ENCODE measurements at regions not wholly inside any gene's neighbourhood (a gene's known extent, or its start where the extent isn't known, plus 50 kb on each side); places are given as distances from the start of the nearest gene placed in this dataset.
"Not testable (repeated sequence)": the region's sequence is repeated elsewhere in the genome, so short reads cannot be mapped to it uniquely, and the experiment has no call there.

DNA sequence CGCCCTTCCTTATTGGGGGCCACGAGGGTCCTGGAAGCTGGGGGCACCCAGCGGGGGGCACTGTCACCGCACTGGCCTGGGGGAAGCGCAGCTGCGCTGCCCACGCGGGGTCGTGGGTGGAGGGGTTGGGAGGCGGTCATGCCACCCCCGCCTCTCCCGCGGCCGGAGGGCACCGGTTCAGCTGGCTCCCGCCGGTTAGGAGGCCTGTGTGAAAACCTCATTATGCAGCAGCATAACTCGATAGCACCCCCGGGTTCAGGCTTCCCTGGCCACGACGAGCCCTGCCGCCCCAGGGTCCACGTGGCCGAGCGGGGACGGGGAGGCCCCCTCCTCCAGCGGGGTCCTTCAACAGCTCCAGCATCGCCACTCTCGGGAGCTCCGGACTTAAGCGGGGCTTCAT is 91.2 kb upstream of the ERCC6L2 start:
- DNase-seq (ENCODE audit: low spot score), result no peak

DNA sequence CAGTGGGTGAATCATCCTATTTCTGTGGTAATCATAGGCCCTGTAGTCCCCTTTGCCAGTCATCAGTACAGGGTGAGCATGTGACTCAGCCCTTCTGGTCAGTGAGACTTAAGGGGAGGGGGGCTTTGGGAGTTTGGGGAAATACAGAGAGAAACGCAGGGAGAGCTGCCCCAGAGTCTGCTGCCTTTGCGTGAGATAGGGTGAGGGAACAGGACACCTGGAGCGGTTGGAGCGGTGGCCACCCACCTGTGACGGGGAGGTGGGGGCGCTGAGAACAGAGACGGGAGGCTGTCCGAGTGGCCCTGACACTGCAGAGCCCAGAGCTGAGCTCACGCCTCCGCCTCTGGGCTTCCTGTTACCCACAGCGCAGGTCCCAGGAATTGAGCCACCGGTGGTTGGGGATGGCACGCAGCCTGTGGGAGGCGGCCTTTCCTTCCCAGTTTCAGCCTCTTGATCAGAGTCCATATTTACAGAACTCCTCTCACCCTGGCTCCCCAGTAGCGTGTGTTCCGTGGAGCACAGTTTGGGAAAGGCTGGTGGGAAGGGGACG is 92.0 kb upstream of the ERCC6L2 start:
- DNase-seq (ENCODE audit: low spot score), result peak; percentile 58

DNA sequence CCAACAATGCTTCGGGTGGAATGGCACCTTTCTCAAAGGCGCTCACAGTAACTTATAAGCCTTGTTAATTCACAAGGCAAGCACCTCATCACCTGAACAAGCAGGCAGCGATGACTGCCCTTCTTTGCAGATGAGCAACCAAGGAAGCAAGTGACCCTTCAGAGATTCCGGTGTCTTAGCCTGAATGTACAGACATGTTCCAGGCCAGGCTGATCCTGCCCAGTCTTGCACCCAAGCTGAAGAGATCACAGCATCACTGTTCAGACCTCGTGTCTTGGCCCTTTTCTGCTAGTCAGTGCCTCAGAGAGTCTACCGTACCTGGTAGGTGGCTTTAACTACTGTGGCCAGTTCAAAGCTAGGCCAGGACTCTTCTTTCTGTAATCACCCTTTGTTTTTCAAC is 94.7 kb upstream of the ERCC6L2 start:
- no peak for DNase-seq (ENCODE audit: low spot score)

DNA sequence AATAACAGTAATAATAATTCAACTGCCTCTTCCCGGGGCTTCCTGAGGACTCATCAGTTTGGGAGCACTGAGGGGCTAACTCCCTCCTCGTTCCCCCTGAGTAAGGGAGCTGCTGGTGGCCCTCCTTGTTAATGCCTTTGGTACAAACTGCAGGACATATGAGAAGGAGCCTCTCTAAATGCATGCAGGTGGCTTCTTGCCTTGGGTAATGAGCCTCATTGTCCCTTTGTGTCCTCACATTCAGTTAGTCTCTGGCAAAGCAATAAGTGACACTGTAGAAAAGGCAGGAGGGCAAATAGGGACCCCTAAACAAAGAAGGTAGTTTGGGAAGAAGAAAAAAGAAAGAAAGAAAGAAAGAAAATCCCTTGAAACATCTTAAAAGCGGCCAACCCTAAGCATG is 95.4 kb upstream of the ERCC6L2 start:
- no peak for DNase-seq (ENCODE audit: low spot score)

DNA sequence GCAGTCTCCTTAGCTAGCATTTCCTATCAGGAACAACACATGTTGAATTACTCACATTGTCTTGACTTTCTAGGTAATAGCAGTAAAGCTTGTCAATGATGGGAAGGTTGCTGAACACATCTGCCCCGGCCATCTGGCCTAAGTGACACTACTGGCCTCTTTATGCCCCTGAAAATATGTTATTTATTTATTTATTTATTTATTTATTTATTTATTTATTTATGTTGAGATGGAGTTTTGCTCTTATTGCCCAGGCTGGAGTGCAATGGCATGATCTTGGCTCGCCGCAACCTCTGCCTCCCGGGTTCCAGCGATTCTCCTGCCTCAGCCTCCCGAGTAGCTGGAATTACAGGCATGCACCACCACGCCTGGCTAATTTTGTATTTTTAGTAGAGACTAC is 95.9 kb upstream of the ERCC6L2 start:
- not testable (repeated sequence) for DNase-seq (ENCODE audit: low spot score)

DNA sequence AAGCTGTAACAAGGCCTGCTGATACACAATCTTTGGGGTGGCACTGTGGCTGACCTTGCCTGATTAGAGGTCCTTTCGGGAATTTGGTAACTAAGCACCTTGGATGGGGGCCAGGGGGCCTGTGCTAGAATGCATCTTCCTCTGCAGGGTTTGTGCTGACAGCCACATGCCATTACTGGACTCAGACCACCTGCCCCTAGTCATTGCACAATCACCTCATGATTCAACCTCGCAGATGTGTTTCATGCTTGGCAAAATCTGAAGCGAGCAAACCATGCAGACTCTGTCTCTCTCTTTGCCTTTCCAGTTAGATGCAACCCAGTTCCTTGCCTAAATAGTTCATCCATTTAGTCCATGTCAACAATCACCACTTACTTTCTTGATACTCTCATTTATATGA is 96.5 kb upstream of the ERCC6L2 start:
- peak; percentile 79 for DNase-seq (ENCODE audit: low spot score)

DNA sequence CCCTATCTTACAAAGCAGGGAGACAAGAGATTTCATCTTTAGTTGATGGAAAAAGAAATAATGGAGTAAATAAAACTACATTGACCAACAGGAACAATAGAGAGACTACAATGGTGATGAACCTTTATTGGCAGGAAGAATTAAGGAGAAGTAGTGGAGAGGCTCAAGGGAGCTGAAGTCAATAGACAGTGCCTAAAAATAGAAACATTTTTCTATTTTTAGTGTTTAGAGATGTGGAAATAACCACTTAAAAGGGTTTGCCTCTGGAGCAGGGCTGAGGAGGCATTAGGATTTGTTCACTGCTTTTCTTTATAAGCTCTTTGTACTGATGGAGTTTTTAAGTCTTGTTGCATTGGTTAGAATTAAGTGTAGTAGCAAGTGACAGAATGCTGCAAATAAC is 98.4 kb upstream of the ERCC6L2 start:
- DNase-seq (ENCODE audit: low spot score), result no peak

DNA sequence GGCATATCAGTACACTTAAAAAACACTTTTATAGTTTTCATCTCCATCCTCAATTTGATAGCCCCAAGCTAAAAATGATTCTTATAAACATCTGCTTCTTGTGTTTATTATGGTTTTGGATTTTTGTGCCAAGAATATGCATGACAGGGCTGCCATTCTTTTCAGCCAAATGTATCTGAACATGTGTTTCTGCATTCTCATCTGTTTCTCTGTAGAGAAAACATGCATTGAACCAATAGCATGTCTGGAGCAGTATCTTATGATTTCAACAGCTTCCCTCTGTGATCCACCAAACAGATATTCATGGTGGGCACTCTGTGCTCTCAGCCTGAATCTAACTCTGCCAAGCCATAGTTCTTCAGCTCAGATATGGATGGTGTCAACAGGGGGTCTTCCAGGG is 99.3 kb upstream of the ERCC6L2 start:
- no peak for DNase-seq (ENCODE audit: low spot score)

DNA sequence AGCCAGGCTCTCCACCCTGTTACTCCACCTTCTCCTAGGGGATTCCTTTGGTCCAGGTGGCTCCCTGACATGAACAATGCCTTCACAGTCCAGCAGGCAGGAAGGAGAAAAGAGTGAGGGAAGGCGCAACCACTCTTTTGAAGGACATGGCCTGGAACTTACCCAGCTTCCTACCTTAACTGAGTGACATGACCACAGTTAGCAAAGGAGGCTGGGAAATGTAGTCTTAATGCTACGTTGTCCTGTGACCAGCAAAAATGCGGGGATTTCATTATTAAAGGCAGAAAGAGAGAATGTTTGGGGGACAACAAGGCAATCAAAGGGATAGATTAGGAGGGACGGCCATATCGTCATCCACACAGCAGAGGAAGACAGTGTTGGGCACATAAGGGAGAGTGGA is 100.3 kb upstream of the ERCC6L2 start:
- no peak for DNase-seq (ENCODE audit: low spot score)

DNA sequence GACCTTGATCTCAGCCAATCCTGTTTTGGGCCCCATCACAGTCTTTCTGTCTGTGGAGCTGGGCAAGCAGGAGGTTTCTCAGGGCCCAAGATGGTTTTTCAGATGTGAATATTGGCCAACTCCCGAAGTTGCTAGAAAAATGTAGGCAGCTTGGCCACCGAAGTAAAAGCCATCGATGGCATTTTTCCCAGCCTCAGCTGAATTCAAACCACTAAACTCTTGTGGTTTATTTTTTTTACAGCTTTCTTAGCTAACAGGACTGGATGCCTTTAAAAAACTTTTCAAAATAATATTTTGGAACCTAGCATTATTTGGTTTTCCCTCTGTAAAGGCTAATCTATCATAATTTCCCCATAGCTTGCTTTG is 102.5 kb upstream of the ERCC6L2 start:
- DNase-seq (ENCODE audit: low spot score), result no peak

DNA sequence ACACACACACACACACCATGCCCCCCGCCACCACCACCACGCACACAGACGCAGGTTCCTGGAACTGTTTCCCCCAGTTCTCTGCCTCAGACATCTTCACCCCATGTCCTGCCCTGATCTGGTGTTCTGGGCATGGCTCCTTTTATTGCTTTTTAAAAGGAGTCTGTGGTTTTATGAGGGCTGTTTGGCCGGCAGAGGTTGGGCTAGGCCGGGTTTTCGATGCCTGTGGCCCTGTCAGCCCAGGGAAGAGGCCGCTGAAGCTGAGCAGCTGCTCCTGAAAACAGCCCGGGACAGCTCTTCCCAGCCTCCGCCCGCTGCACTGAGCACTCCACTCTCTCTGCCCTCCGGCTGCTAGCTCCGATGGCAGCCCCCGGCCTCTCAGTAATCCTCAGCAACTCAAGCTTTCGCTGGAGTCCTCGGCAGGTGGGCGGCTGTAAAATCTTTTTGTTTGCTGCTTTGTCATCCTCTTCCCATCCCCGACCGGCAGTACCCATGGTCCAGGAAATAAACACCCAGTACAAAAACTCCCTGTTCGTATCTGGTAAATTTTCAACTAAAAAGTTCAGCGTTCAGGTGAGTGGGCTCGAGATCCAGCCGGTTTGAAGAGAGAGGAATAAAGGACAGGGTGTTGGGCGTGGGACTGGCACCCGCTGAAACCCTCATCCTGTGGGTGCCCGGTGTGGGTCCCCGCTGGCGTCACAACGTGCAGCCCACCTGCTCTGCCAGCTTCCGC is 103.0 kb upstream of the ERCC6L2 start:
- peak; percentile 46 for DNase-seq (ENCODE audit: low spot score)

DNA sequence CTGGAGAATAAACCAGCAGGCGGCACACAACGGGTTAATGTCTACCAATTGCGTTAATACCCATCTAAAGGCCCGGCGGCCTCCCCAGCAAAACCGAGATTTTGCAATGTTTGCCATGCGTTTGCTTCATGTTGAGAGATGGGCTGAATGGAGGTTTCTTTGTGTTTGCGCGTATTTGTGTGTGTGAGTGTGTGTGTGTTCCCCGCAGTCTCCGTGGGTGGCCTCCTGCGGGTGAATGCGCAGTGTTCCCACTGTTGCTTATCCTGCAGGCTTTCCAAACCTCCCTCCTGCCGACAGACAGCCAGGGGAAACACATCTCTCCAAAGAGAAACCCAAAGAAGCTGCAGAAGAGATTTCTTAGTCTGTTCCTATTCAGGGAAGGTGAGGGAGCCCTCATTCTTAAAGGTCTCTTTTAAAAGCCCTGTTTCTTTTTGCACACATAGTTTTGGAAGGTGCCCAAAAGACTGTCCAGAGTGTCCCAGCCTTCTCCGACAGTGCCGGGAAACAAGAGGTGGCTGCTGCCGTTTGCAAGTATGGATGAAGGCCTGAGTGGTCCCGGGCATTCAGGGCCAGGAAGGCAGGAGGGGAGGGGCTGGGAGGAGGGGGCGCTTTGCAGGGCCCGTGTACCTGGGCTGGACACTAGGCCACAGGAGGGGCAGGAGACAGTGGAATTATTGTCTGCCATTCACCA is 103.8 kb upstream of the ERCC6L2 start:
- no peak for DNase-seq (ENCODE audit: low spot score)

DNA sequence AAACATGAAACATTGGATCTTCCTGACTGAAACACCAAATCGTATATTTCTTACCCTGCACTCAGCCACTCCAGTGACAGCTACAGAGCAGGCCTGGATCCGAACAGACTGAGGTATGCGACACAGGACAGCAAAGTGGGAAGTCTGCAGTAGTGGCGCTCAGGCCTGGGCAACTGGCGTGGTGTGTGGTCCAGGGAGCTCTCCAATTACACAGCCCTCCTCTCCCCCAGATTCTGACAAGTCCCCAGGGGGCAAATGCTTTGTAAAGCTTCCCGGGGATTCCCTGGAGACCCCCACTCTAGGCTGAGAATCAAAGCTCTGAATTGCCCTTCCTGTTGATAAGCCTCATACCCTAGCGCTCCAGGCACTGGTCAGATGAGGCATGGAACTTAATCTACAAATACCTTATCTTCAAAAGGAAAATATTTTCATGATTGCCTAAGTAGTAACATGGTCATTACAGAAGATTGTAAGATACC is 104.8 kb upstream of the ERCC6L2 start:
- DNase-seq (ENCODE audit: low spot score), result no peak

DNA sequence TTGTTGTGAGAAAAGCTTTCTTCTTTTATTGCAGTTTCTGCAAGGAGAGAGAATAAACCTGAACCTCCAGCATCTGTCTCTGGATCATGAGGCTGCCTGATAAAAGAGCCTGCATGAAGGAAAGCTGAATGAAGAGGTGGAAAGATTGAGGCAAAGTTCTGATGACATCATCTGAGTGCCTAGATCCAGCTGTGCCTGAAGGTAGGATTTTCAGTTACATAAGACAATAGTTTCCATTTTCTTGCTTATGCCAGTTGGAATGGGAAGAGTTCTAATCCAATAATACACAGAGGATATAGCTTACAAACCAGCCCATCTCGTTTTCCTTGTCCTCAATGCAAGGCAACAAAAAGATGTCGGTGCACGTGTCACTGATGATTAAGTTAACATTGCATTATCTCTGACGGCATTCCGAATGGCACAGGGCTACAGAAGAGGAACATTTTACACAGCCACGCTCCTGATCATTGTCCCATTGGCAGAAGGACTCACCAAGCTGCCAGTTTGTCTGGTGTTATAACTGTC is 105.5 kb upstream of the ERCC6L2 start:
- no peak for DNase-seq (ENCODE audit: low spot score)

DNA sequence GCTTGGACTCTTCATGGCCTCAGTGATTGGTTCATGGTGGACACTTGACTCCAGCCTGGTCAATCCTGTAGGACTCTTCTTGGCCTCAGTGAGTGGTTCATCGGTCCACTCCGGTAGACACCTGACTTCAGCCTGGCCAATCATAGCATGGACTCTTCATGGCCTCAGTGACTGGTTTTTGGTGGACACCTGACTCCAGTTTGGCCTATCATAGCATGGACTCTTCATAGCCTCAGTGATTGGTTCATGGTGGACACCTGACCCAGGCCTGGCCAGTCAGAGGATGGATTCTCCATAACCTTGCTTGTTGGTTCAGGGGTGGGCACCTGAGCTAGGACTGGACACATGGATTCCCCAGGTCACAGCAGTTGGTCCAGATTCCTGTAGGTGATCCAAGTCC is 106.0 kb upstream of the ERCC6L2 start:
- no peak for DNase-seq (ENCODE audit: low spot score)

DNA sequence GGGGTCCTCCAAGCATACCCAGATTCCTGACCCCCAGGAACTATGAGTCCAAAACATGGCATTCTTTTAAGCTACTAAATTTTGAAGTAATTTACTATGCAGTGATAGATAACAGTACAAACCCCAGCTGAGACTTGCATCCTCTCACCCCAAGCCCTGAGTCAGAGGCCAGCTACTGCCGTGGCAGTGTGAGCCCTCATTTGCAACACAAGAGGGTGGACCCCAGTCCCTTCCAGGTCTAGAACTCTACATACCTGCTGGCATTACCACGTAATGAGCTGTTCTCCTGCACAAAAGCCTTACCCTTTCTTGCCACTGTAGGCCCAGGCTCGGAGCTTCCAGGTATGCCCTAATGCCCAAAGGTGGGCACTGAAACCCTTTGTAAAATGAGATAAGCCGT is 108.6 kb upstream of the ERCC6L2 start:
- no peak for DNase-seq (ENCODE audit: low spot score)

DNA sequence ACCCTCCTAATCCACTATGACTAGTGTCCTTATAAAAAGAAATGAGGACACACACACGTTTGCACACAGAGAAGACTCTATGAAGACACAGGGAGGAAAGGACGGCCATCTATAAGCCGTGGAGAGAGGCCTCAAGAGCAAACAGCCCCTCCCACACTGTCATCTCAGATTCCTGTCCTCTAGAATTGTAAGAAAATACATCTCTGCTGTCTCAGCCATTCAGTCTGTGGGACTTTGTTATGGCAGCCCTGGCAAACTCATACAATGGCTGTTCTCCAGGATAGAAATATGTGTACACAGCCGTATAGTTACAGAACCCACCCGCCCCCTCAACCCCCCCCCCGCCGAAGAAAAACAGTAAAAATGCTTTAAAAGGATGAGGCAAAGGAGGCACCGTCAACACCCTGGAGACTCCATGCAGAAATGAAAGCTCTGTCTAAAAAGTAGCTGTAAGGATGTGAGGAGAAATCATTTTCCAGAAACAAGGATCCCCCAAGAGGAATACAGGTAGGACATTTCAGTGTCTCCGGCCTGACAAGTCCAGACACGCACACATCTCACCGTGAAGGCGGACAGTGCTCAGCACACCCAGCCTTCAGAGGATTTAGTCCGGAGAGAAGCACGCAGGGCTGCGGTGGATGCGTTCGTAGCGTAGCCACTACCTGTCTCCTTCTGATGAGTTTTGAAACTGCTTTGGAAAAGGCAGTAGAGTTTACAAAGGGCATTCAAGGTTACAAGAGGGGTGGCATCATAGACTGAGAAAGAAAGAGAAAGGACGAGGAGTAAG is 110.8 kb upstream of the ERCC6L2 start:
- DNase-seq (ENCODE audit: low spot score), result no peak

DNA sequence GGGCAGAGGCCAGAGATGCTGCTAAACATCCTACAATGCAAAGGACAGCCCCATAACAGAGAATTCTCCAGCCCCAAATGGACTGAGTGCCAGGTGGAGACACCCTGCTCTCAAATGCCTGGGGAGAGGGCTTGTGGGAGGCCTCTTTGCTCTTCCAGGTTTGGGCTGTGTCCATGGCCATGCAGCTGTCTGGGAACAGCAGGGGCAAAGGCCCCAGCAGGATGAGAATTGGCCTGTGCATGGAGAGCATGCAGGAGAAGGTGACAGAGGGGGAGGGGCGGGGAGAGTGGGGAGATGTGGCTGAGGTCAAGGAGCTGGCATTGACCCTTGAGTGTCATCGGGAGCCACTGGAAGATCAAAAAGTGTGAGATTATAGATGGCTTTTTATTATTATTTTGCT is 111.5 kb upstream of the ERCC6L2 start:
- DNase-seq (ENCODE audit: low spot score), result no peak

DNA sequence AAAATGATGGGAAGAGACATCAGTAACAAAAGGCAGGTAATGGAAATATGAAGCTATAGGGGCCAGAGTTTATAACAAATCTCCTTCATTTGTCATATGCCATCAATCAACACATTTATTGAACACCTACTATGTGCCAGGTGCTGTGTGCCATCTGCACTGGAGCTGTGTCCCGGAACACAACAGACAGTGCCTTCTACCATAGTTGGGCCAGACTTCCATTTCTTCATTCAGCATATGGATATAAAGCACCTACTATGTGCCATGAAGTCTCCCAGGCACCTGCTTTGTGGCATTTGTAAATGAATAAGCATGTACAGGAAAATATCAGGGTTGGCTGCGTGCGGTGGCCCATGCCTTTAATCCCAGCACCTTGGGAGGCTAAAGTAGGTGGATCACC is 112.5 kb upstream of the ERCC6L2 start:
- DNase-seq (ENCODE audit: low spot score), result no peak

DNA sequence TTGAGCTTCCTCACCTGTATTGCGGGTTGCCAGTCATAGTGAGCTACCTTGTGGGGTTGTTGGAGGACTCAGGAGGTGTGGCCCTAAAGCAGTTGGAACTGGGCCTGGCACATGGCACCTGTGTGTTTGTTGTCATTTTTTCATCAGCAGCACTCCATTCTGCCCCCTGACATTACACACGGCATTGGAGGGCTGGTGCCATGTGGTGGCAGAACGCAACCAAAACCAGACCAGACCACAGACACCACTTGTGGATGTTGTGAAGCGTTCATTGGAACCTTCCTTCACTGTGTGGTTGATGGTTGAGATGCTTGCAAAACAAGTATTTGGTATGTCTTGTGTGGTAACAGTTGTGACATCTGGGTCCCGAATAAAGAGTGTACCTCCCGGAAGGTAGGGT is 113.2 kb upstream of the ERCC6L2 start:
- DNase-seq (ENCODE audit: low spot score), result no peak

DNA sequence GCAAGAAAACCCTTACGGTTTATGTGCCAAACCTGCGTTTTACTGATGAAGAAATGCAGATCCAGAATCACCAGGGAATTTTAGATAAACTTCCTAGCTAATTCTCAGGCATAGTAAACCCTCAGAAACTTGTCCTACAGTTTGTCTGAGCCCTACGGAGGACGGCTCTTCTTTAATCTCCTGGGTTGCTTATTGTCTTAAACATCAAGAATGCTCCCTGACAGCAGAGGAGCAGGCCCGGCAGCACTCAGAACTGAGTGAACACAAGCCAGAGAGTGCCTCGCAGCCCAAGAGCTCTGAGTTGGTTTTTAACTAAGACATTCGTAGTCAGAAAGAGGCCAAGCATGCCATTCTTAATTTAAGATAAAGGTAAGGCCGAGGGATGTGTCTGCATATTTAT is 114.7 kb upstream of the ERCC6L2 start:
- DNase-seq (ENCODE audit: low spot score), result no peak

DNA sequence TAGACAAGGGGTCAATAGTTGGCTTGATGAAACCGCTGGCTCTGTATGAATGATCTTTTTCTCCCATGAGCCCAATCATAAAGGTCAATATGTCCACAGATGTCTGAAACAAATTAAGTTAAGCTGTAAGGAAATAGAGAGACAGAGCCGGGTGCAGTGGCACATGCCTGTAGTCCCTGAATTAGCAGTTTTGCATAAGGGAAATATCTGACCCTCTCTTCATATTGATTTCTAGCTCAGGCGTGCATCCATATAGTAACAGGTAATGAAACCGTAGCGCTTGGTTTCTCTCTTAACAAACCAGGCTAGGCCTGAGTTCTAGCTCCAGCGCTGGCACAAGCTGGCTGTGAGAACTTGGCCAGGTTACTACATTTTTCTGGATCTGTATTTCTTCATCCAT is 118.1 kb upstream of the ERCC6L2 start:
- no peak for DNase-seq (ENCODE audit: low spot score)

DNA sequence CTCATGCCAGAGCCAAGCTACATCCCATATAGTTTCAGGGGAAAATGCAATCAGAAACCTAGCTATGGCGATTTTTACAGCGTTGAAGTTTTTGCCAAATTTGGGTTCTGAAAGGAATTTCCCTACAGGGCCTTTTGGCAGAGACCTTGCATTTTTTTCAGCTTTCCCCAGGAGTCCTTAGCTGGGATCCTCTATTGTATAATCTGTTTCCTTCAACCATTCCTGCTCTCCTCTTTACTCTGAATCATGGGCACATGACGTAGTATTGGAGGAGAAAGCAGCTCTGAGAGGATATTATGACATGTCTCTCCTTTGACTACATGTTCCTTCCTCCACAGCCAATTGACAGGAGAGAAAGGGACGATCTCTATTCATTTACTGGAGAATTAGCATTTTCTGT is 118.5 kb upstream of the ERCC6L2 start:
- DNase-seq (ENCODE audit: low spot score), result peak; percentile 42

Data from kidney tubule cell (primary cell).